Endothelial cell of umbilical vein (primary cell): ENCODE measurements at regions not wholly inside any gene's neighbourhood (a gene's known extent, or its start where the extent isn't known, plus 50 kb on each side); places are given as distances from the start of the nearest gene placed in this dataset.

Source experiments
- BruUV-seq: library from RNA; stranded (reverse); fragments of 400-500 nt; replicated peaks from 2 replicates; lab custom pipeline; 2021; lab: Mats Ljungman, UMichigan
- CTCF ChIA-PET: fragments of 300-600, 350-600 bp; sonication (Branson Sonifier 250); formaldehyde crosslinking; loops from one replicate; lab custom pipeline; 2021; ENCODE audit warnings: antibody characterized with exemption, inconsistent platforms; lab: Charles Lee
- POLR2A ChIA-PET: fragments of 300-600, 350-600 bp; sonication (Branson Sonifier 250); formaldehyde crosslinking; loops from one replicate; lab custom pipeline; 2021; ENCODE audit warnings: antibody characterized with exemption, inconsistent platforms; lab: Charles Lee
- DNase-seq: peaks from one replicate; pipeline ENCODE4 v3.0.0-alpha.2; 2011; ENCODE audit warnings: low read depth, low spot score
- FAIRE-seq: peaks from 2 replicates; lab custom pipeline; 2011; peaks lifted over from hg19 to GRCh38; lab: Jason Lieb, UNC
- H2AFZ ChIP-seq: 2 replicates; pipeline ENCODE4 v1.6.0; 2012; ENCODE audit warnings: low read depth, low read length, control low read depth, inconsistent platforms
- H3K27ac ChIP-seq: 2 replicates; pipeline ENCODE4 v1.5.1; 2011; ENCODE audit warnings: low read depth, mild to moderate bottlenecking, control low read depth, low read length, moderate library complexity; ENCODE audit not compliant: insufficient read depth
- H3K27me3 ChIP-seq, 2 experiments: 2 replicates each; pipeline versions ENCODE4 v1.6.0 to v1.6.1; 2011; ENCODE audit warnings: low read length in 2 of 2, mixed read lengths in 1 of 2; ENCODE audit not compliant: control insufficient read depth in 2 of 2, insufficient read depth in 2 of 2
- H3K36me3 ChIP-seq, 2 experiments: 2 replicates in 1 of 2; 3 replicates in 1 of 2; pipeline ENCODE4 v1.5.1; 2011; ENCODE audit warnings: low read length in 2 of 2, mild to moderate bottlenecking in 1 of 2, moderate library complexity in 1 of 2; ENCODE audit not compliant: control insufficient read depth in 2 of 2, insufficient read depth in 2 of 2; ENCODE audit errors: extremely low read depth in 1 of 2
- H3K4me1 ChIP-seq: 3 replicates; pipeline ENCODE4 v1.5.1; 2011; ENCODE audit warnings: mild to moderate bottlenecking, low read length; ENCODE audit not compliant: control insufficient read depth, insufficient read depth; ENCODE audit errors: extremely low read depth
- H3K4me2 ChIP-seq: 2 replicates; pipeline ENCODE4 v1.6.1; 2011; ENCODE audit warnings: low read length, control low read depth, mixed read lengths; ENCODE audit not compliant: insufficient read depth
- H3K4me3 ChIP-seq, 3 experiments: fragments of 200-600 bp in 1 of 3; sonication (generic), shearing (Covaris generic) in 1 of 3; replicated peaks in 1 of 3; 2 replicates each; pipeline ENCODE4 v1.5.1; 2011 to 2016; ENCODE audit warnings: control low read depth in 3 of 3, low read length in 3 of 3, mild to moderate bottlenecking in 2 of 3, inconsistent platforms in 1 of 3, low read depth in 1 of 3, moderate library complexity in 1 of 3; ENCODE audit not compliant: insufficient read depth in 1 of 3
- H3K79me2 ChIP-seq: 2 replicates; pipeline ENCODE4 v1.6.0; 2012; ENCODE audit warnings: low read length, inconsistent platforms; ENCODE audit not compliant: control insufficient read depth, insufficient read depth
- H3K9ac ChIP-seq: replicated peaks from 2 replicates; pipeline ENCODE3; 2011; ENCODE audit warnings: low read length, control low read depth; ENCODE audit not compliant: insufficient read depth; ENCODE audit errors: extremely low read depth
- H3K9me1 ChIP-seq: replicated peaks from 3 replicates; pipeline ENCODE4 v1.6.0; 2011; ENCODE audit warnings: mild to moderate bottlenecking, low read length; ENCODE audit not compliant: control insufficient read depth, insufficient read depth; ENCODE audit errors: extremely low read depth
- H3K9me3 ChIP-seq: replicated peaks from 2 replicates; pipeline ENCODE4 v1.5.1; 2012; ENCODE audit warnings: low read length, inconsistent platforms; ENCODE audit not compliant: control insufficient read depth, insufficient read depth
- H4K20me1 ChIP-seq: replicated peaks from 2 replicates; pipeline ENCODE3; 2011; ENCODE audit warnings: mild to moderate bottlenecking, low read length; ENCODE audit not compliant: control insufficient read depth, insufficient read depth; ENCODE audit errors: extremely low read depth
- EZH2 ChIP-seq: IDR thresholded peaks from 2 replicates; pipeline ENCODE4 v1.6.1; 2012; ENCODE audit warnings: borderline replicate concordance, low read depth, mild to moderate bottlenecking, moderate library complexity, low read length, inconsistent platforms; ENCODE audit not compliant: severe bottlenecking
- FOS ChIP-seq: IDR thresholded peaks from 2 replicates; pipeline ENCODE4 v1.6.1; 2011; ENCODE audit warnings: mild to moderate bottlenecking, low read length, moderate library complexity, borderline replicate concordance; ENCODE audit not compliant: insufficient read depth
- GATA2 ChIP-seq: IDR thresholded peaks from 2 replicates; pipeline ENCODE4 v1.7.0; 2011; ENCODE audit warnings: low read depth, mild to moderate bottlenecking, moderate library complexity, mixed read lengths, low read length; ENCODE audit not compliant: insufficient read length, insufficient read depth
- JUN ChIP-seq: IDR thresholded peaks from 2 replicates; pipeline ENCODE4 v1.6.1; 2011; ENCODE audit warnings: borderline replicate concordance, low read depth; ENCODE audit not compliant: insufficient read length, insufficient read depth
- MYC ChIP-seq: IDR thresholded peaks from one replicate; pipeline ENCODE4 v1.6.1; 2011; ENCODE audit warnings: mild to moderate bottlenecking, low read depth, low read length
- POLR2AphosphoS5 ChIP-seq: IDR thresholded peaks from 2 replicates; pipeline ENCODE4 v1.6.1; 2012; ENCODE audit warnings: low read depth, mild to moderate bottlenecking, control low read depth, low read length, moderate library complexity; ENCODE audit not compliant: insufficient read depth
- dilution Hi-C: fragments of 300-500 bp; cut with MboI; formaldehyde crosslinking; loops from one replicate; pipeline ENCODE4 v1.15.0; 2019; ENCODE audit warnings: low sequenced_read_pairs; ENCODE audit not compliant: extremely low pct_ligation_motif_present
- intact Hi-C: fragments of 100-400 bp; cut with micrococcal nuclease; formaldehyde crosslinking; loops from one replicate; pipeline ENCODE4 v1.10.0; 2022
- TF ChIP-seq, protein P1 (sequence below), 2 donors: IDR thresholded peaks; 1 replicate in 1 of 2; 2 replicates in 1 of 2; pipeline ENCODE4 v1.5.1; 2011; ENCODE audit warnings: low read length in 2 of 2, mild to moderate bottlenecking in 2 of 2, moderate library complexity in 2 of 2, control low read depth in 1 of 2, inconsistent platforms in 1 of 2, low read depth in 1 of 2; ENCODE audit not compliant: insufficient read depth in 1 of 2; ENCODE audit errors: extremely low read depth in 1 of 2
- TF ChIP-seq, protein P2 (sequence below): IDR thresholded peaks from 2 replicates; pipeline ENCODE4 v1.6.1; 2011; ENCODE audit not compliant: insufficient read depth, insufficient read length

DNA sequence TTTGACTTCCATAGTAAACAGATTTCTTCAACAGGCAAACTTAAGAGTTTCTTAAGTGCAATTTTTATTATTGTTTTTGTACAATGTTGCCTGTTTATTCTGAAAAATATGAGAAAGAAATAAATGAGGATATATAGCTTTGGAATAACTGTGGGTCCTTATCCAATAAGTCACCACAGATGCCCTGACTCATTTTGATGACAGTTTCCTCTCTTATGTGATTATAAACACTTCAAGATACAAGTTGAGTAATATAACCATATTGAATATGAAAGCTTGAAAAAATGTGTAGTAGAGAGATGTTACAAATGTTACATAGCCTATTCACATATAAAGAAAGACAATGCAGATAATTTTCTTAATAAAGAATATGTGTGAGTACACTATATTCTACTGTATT lies 931.6 kb downstream of the RAPGEF2 start:
- POLR2A ChIA-PET: no interaction called here
- Histone ChIP-seq H3K27ac (no peak overlapping the region), H3K9me3 (no peaks in the 10 kb centered on the region), H2AFZ (no peak overlapping the region), H3K9me1 (no peaks in the 10 kb centered on the region), H3K27me3 (no peaks in the 10 kb centered on the region), H3K9ac (no peak overlapping the region), H3K4me2 (no peak overlapping the region), H3K4me3 (no peak overlapping the region), H3K79me2 (no peaks in the 10 kb centered on the region), H4K20me1 (no peaks in the 10 kb centered on the region), H3K36me3 (no peaks in the 10 kb centered on the region), H3K4me1 (no peaks in the 10 kb centered on the region)
- dilution Hi-C loops: no loop called here
- intact Hi-C loops: no loop called here
- DNase-seq: no peak
- TF ChIP-seq, protein P1, sequence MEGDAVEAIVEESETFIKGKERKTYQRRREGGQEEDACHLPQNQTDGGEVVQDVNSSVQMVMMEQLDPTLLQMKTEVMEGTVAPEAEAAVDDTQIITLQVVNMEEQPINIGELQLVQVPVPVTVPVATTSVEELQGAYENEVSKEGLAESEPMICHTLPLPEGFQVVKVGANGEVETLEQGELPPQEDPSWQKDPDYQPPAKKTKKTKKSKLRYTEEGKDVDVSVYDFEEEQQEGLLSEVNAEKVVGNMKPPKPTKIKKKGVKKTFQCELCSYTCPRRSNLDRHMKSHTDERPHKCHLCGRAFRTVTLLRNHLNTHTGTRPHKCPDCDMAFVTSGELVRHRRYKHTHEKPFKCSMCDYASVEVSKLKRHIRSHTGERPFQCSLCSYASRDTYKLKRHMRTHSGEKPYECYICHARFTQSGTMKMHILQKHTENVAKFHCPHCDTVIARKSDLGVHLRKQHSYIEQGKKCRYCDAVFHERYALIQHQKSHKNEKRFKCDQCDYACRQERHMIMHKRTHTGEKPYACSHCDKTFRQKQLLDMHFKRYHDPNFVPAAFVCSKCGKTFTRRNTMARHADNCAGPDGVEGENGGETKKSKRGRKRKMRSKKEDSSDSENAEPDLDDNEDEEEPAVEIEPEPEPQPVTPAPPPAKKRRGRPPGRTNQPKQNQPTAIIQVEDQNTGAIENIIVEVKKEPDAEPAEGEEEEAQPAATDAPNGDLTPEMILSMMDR (IDR thresholded peaks at IDR 0.05; ENCODE audit: extremely low read depth in 1 of 2, insufficient read depth in 1 of 2, low read depth in 1 of 2, low read length in 2 of 2): no peak
- TF ChIP-seq GATA2: no peak
- no peak for TF ChIP-seq MYC
- TF ChIP-seq POLR2AphosphoS5: no peak
- TF ChIP-seq FOS: no peak
- no peak for TF ChIP-seq JUN
- no peak for TF ChIP-seq EZH2
- TF ChIP-seq, protein P2, sequence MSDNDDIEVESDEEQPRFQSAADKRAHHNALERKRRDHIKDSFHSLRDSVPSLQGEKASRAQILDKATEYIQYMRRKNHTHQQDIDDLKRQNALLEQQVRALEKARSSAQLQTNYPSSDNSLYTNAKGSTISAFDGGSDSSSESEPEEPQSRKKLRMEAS: no peak
- FAIRE-seq: no peak
- BruUV-seq: no TSS peak
- CTCF ChIA-PET: no interaction called here
